HL-60 (cell line): ENCODE measurements at regions not wholly inside any gene's neighbourhood (a gene's known extent, or its start where the extent isn't known, plus 50 kb on each side); places are given as distances from the start of the nearest gene placed in this dataset.

ENCODE experiments used
- CTCF ChIP-seq: IDR thresholded peaks from one replicate; pipeline ENCODE4 v1.5.1; 2011; ENCODE audit warnings: low read length, control low read depth, inconsistent platforms; ENCODE audit not compliant: insufficient read depth
- REST ChIP-seq: IDR thresholded peaks from 2 replicates; pipeline ENCODE4 v1.6.1; 2012; ENCODE audit warnings: low read depth; ENCODE audit not compliant: insufficient replicate concordance

- TF ChIP-seq CTCF (no peak), REST (no peak)
Observed at GRCh38 chr22:22779213-22779612, 108.4 kb upstream of the IGLL5 start.
